Bronchial epithelial cell (primary cell): ENCODE measurements at regions not wholly inside any gene's neighbourhood (a gene's known extent, or its start where the extent isn't known, plus 50 kb on each side); places are given as distances from the start of the nearest gene placed in this dataset.

Source experiments
- DNase-seq: peaks from one replicate; pipeline ENCODE4 v3.0.0-alpha.2; 2010; ENCODE audit warnings: low read depth
- FAIRE-seq: peaks from 2 replicates; lab custom pipeline; 2011; peaks lifted over from hg19 to GRCh38; lab: Jason Lieb, UNC
- H3K27me3 ChIP-seq: 2 replicates; pipeline ENCODE4 v1.5.1; 2011; ENCODE audit warnings: low read length; ENCODE audit not compliant: control insufficient read depth, insufficient read depth
- H3K36me3 ChIP-seq: 2 replicates; pipeline ENCODE4 v1.5.1; 2011; ENCODE audit warnings: low read length; ENCODE audit not compliant: control insufficient read depth, insufficient read depth
- H3K4me3 ChIP-seq: 2 replicates; pipeline ENCODE4 v1.5.1; 2011; ENCODE audit warnings: mild to moderate bottlenecking, low read depth, low read length, control low read depth
- TF ChIP-seq, protein P1 (sequence below): IDR thresholded peaks from 2 replicates; pipeline ENCODE4 v1.5.1; 2011; ENCODE audit warnings: mild to moderate bottlenecking, moderate library complexity, low read length, control low read depth, inconsistent platforms; ENCODE audit not compliant: insufficient read depth, severe bottlenecking

DNA sequence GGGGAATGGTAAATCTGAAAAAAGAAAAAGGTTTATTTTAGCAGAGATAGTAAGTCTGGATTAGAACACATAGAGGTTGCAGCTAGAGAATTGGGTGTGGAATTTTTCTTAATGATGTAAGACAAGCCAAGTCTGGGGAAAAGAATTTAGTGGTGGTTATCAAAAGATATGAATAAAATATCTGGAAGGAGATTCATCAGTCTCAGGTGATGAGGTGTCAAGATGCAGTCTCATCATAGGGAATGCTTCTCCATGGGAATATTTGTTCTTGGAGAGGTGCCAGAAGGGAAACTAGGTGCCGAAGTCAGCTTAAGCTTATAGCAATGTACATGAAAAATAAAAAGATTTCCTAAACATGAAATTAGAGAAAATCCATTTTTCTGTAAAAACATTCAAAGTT, 504.1 kb upstream of the NR3C2 start:
- TF ChIP-seq, protein P1, sequence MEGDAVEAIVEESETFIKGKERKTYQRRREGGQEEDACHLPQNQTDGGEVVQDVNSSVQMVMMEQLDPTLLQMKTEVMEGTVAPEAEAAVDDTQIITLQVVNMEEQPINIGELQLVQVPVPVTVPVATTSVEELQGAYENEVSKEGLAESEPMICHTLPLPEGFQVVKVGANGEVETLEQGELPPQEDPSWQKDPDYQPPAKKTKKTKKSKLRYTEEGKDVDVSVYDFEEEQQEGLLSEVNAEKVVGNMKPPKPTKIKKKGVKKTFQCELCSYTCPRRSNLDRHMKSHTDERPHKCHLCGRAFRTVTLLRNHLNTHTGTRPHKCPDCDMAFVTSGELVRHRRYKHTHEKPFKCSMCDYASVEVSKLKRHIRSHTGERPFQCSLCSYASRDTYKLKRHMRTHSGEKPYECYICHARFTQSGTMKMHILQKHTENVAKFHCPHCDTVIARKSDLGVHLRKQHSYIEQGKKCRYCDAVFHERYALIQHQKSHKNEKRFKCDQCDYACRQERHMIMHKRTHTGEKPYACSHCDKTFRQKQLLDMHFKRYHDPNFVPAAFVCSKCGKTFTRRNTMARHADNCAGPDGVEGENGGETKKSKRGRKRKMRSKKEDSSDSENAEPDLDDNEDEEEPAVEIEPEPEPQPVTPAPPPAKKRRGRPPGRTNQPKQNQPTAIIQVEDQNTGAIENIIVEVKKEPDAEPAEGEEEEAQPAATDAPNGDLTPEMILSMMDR = no peak
- no peak for FAIRE-seq
- H3K4me3 ChIP-seq = no peak overlapping the region
- no peaks in the 10 kb centered on the region for H3K36me3 ChIP-seq
- DNase-seq = peak; percentile 26
- H3K27me3 ChIP-seq = no peaks in the 10 kb centered on the region

DNA sequence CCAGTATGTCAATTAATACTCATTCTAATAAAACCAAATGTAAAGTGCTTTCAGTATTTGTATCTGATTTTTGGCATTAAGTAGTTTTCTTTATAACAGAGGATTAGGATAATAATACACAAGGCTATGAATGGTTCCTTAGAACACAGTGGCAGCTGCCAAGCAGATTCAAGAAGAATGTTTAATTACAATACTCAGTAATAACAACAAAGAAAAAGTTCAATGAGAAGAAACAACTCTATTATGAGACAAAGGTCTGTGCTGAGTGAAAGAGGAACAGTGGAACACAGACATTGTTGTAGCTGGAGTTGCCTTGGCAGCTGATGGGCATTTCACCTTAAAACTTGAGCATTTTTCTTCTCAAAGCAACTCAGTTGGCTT, 502.6 kb upstream of the NR3C2 start:
- Histone ChIP-seq H3K27me3 (no peaks in the 10 kb centered on the region), H3K36me3 (no peaks in the 10 kb centered on the region), H3K4me3 (no peak overlapping the region)
- TF ChIP-seq, protein P1 = no peak
- DNase-seq (no peak), FAIRE-seq (no peak)

DNA sequence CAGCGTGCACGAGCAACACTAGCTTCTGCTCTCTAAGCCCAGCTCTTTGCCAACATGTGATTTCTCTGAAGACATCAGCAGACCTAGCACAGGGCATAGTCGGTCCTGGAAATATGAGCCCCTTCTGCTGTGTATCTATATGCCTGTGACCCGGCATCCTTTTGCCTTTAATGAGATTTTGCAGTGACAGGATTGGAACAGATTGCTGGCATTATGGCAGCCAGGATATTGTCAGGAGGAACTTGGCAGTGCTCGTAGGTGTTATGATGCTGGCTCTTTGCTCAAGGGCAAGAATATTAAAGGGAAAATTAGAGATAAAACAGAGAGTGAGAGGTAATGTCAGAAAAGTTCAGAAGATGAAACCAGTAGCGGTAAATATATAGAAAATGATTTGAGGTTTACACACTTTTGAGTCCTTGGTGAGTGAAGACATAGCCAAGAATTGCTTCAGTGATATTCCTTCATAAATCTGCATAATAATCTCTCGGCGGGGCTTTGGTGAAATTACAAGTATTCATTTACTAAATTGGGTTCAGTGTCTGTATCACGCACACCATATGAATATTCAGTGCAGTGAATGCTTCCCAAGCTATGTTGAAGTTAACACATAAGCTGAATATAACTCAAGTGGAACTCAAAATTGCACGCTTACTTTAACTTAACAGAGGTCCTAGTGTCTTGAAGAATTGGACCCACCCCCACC, 502.1 kb upstream of the NR3C2 start:
- Histone ChIP-seq H3K4me3 (no peak overlapping the region), H3K27me3 (no peaks in the 10 kb centered on the region), H3K36me3 (no peaks in the 10 kb centered on the region)
- DNase-seq (no peak), FAIRE-seq (no peak)
- TF ChIP-seq, protein P1 = no peak

DNA sequence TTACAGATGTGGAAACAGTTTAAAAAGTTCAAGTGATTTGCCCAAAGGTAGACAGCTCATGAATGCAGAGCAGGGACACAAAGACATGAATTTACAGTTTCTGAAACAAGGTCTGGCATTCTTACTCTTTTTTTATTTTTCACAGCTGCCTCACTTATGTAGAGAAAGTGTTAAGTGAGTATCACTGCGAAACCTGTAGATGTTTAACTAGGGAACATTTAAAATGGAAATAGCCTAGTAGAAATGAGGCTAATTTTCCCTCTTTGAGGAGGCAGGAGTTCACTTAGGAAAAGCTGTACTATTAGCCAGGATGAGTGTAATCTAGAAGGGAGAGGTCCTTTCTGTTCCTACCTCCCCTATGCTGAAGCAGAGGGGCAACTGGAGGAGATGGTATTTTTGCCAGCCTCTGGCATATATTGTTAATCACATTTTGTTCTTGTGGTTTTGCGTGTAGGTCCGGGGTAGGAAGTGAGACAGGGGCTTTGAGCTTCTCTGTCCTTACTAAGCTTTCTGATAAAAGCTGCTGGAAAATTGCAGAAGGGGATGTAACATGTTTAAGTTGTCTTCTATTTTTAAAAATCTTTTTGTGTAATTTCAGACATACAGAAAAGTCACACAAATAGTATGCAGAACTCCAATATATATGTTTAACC, 492.8 kb upstream of the NR3C2 start:
- no peak overlapping the region for H3K4me3 ChIP-seq
- no peaks in the 10 kb centered on the region for H3K27me3 ChIP-seq
- no peak for DNase-seq
- no peak for FAIRE-seq
- TF ChIP-seq, protein P1 = no peak
- H3K36me3 ChIP-seq = no peaks in the 10 kb centered on the region

DNA sequence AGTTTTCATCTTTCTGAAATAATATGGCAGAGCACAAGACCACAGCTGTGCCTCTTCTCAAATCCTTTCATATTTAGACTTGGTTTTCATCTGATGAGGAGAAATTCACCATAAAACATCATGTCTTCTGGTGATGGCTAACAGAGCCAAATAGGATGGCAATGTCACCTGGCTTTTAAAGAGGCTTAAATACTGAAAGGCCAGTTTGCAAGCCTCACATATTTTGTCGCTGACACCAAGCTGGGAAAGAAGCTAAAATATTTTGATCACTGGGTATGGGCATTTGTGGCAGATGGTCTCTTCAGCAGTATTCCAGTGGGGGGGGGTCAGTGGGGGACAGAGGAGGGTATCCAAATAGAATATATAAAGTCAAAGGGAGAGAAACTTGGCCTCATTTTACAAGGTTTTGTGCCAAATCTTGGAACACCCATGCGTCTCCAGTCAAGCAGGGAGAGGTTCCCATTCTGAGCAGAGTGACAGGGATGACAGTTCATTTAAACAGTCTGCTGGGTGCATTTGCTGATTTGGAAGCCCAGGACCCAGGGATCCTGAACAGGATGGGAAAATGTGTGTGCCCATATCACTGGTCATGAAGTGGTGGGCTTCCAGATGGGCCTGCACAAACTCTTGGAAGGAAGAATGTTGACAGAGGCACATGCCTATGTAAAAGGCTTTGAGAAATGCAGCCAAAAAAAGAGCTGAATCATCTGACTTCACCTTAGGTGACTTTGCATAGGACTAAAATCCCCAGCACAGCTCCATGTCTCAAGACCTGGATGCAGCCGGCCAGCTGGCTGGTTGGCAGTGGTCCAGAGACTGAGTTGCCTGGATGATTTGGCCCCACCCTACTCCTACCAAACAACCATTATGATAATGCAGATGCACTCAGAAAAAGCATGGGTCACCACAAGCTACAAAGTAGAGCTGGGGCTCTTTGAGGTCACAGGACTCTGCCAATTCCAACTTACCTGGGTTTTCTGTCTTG, 484.4 kb upstream of the NR3C2 start:
- DNase-seq (peak; percentile 75), FAIRE-seq (no peak)
- no peaks in the 10 kb centered on the region for H3K36me3 ChIP-seq
- H3K27me3 ChIP-seq = no peaks in the 10 kb centered on the region
- TF ChIP-seq, protein P1 = no peak
- no peak overlapping the region for H3K4me3 ChIP-seq
